GM21619 (cell line): ENCODE measurements at regions not wholly inside any gene's neighbourhood (a gene's known extent, or its start where the extent isn't known, plus 50 kb on each side); places are given as distances from the start of the nearest gene placed in this dataset.
"Not testable (repeated sequence)": the region's sequence is repeated elsewhere in the genome, so short reads cannot be mapped to it uniquely, and the experiment has no call there.

Source experiments
- ATAC-seq: cut with Tn5 transposase; IDR thresholded peaks from one replicate; pipeline ENCODE4 v1.9.1; 2021; ENCODE audit not compliant: unreplicated experiment

GRCh38 chr1:65059930-65060538 lies 88.0 kb upstream of the AK4 start:
- ATAC-seq = no peak

- no peak for ATAC-seq
Measured at GRCh38 chr1:65062339-65062738, 85.7 kb upstream of the AK4 start.

- no peak for ATAC-seq
Measured at GRCh38 chr1:65063025-65063424, 85.0 kb upstream of the AK4 start.

GRCh38 chr1:65064981-65065380 lies 83.0 kb upstream of the AK4 start:
- ATAC-seq = no peak

- no peak for ATAC-seq
Measured at GRCh38 chr1:65065524-65066418, 82.2 kb upstream of the AK4 start.

- no peak for ATAC-seq
Measured at GRCh38 chr1:65066419-65066765, 81.6 kb upstream of the AK4 start.

- ATAC-seq = no peak
Measured at GRCh38 chr1:65066766-65067490, 81.1 kb upstream of the AK4 start.

- ATAC-seq = no peak
Measured at GRCh38 chr1:65067491-65068201, 80.4 kb upstream of the AK4 start.

GRCh38 chr1:65068202-65069010 lies 79.6 kb upstream of the AK4 start:
- no peak for ATAC-seq

GRCh38 chr1:65069011-65069565 lies 78.9 kb upstream of the AK4 start:
- ATAC-seq = no peak

- no peak for ATAC-seq
Measured at GRCh38 chr1:65072845-65073244, 75.2 kb upstream of the AK4 start.

- ATAC-seq = peak; percentile 87
Measured at GRCh38 chr1:65075123-65075976, 72.7 kb upstream of the AK4 start.

- no peak for ATAC-seq
Measured at GRCh38 chr1:65077369-65077768, 70.6 kb upstream of the AK4 start.

GRCh38 chr1:65079941-65080340 lies 68.1 kb upstream of the AK4 start:
- no peak for ATAC-seq

- no peak for ATAC-seq
Measured at GRCh38 chr1:65082346-65083040, 65.5 kb upstream of the AK4 start.

GRCh38 chr1:65083263-65083896 lies 64.6 kb upstream of the AK4 start:
- ATAC-seq = peak; percentile 70

- ATAC-seq = no peak
Measured at GRCh38 chr1:65084066-65084465, 63.9 kb upstream of the AK4 start.

- not testable (repeated sequence) for ATAC-seq
Measured at GRCh38 chr1:65087519-65087918, 60.5 kb upstream of the AK4 start.
